RCC 7860 (cell line): ENCODE measurements at regions not wholly inside any gene's neighbourhood (a gene's known extent, or its start where the extent isn't known, plus 50 kb on each side); places are given as distances from the start of the nearest gene placed in this dataset.
"Not testable (repeated sequence)": the region's sequence is repeated elsewhere in the genome, so short reads cannot be mapped to it uniquely, and the experiment has no call there.

ENCODE experiments used
- DNase-seq: peaks from one replicate; pipeline ENCODE4 v3.0.0-alpha.2; 2015; ENCODE audit warnings: low spot score
- FAIRE-seq: peaks from 2 replicates; lab custom pipeline; 2012; peaks lifted over from hg19 to GRCh38; lab: Jason Lieb, UNC

DNA sequence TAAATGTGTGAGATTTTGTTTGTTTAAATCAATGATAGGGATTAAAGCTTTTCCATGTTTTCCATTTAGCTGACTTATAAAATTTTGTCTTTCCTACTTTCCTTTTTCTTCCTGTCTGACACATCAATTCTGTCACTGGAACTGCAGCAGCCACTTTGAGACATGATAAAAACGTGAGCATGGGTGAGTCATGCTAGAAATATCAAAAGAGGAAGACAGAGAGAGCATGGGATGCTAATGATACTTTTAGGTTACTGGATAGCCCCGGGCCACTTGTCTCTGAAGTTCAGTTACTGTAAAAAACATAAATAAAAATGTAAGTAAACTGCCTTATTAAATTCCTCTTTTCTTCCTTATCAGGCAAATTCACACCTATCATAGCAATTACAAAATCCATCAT, 1332.0 kb upstream of the PCDH20 start:
- peak; percentile 51 for FAIRE-seq

DNA sequence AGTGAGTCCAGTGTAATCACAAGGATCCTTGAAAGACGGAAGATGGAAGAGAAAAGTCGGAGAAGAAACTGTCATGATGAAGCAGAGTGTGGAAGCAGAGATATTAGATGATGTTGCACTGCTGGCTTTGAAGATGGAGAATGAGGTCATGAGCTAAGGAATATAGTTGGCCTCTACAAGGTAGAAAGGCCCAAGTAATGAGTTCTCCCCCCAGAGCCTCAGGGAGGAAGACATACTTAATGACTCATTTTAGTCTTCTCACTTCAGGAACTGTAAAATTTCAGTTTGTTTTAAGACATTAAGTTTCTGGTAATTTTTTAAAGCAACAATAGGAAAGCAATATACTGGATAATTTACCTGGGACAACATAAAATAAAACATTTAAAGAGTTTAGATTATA, 1331.5 kb upstream of the PCDH20 start:
- DNase-seq (peak; percentile 13), FAIRE-seq (no peak)

More for the DNA sequence above, 1332.0 kb upstream of the PCDH20 start:
- DNase-seq = peak; percentile 63

DNA sequence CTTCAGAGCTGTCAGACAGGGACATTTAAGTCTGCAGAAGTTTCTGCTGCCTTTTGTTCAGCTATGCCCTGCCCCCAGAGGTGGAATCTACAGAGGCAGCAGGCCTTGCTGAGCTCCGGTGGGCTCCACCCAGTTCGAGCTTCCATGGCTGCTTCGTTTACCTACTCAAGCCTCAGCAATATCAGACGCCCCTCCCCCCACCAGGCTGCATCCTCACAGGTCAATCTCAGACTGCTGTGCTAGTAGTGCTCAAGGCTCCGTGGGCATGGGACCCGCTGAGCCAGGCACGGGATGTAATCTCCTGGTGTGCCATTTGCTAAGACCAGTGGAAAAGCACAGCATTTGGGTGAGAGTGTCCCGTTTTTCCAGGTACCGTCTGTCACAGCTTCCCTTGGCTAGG, 1314.1 kb upstream of the PCDH20 start:
- not testable (repeated sequence) for DNase-seq, FAIRE-seq

DNA sequence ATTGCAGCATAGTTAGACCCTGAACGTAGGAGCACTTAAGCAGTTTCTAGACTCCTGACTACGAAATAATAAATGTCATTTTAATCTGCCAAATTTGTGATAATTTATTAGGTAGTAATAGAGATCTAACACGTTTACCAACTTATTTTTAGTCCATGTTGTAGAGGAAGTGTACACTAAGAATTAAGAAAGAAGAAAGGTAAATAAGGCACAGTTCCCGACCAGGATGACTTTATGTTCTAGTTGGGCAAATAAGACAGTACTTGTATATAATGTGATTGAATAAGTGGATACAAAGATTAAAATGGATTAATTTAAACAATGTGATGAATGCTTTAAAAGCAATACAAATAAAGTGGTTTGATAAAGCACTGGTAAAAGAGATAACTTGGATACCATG, 1306.2 kb upstream of the PCDH20 start:
- FAIRE-seq (no peak), DNase-seq (no peak)

DNA sequence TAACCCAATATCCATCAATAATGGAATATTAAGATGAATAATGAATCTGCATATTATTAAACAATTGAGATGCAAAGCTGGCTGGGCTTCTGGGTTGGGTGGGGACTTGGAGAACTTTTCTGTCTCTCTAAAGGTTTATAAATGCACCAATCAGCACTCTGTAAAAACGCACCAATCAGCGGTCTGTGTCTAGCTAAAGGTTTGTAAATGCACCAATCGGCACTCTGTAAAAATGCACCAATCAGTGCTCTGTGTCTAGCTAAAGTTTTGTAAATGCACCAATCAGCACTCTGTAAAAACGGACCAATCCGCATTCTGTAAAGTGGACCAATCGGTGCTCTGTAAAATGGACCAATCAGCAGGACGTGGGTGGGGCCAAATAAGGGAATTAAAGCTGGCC, 1296.3 kb upstream of the PCDH20 start:
- FAIRE-seq, DNase-seq: not testable (repeated sequence)

DNA sequence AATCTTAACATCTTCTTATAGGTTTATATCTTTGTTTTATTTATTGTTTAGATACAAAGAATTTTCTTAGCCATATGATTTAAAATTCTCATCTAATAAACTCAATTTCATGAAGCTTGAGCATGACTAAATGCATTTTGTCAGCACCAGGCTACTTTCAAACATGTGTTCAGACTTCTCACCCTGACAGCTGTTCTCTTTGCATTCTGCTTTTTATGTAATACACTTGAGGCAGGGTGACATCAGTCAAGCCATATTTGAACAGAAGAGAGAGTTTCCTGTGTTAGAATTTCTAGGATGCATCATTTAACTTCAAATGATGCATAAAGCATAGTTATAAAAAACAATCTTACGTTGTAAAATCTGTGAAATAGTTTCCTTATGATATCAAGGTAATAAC, 1295.1 kb upstream of the PCDH20 start:
- FAIRE-seq (no peak), DNase-seq (no peak)

DNA sequence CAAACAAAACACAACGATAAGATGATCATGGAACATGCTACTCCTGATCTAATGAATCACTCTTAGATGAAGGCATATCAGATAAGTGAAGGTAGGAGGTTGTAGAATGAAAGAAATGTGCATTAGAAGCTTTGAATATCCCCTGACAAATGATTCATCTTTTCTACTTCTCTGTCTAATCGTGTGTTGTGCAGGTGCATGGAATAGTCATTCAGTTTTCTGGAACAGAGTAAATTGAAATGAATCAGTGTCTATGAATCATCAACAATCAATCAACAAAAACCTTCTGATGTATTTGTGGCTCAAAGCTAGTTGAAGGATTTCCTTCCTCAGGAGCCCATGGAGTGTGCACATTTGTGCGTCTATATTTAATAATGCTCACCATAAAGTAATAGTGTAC, 1290.4 kb upstream of the PCDH20 start:
- FAIRE-seq (no peak), DNase-seq (no peak)

DNA sequence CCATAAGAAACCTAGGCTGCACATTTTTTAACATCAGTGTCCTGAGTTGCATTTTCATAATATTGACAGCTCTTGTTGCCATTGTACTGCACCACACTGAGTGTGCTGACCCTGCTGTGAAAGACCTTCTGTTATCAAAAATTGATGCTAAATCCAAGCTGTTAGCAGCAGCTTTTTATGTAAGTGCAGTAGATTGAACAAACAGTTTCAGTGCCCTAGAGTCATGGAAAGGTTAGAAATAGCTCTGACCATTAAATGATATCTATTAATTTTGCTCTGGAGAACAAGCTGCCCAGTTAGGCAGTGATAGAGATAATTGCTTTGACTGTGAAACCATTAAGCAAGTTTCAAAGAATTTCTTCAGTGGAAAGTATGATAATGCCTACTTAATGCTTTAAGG, 1289.2 kb upstream of the PCDH20 start:
- no peak for DNase-seq
- no peak for FAIRE-seq

DNA sequence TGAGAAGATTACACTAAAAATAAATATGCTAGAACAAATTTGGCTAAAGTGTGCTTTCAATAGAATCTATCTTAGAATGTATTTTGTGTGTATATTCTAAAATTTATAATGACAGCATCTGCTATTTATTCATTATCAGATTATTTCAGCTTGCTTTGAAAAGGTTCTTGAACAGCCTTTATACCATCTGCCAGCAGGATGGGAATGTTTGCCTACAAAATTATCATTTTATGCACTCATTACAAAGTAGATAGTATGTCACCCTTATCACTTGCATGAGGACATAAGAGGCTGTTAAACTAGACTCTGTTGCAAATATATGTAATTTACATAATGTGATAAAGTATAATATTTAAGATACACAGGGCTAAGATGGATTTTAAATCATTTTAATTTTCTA, 1286.9 kb upstream of the PCDH20 start:
- FAIRE-seq = no peak
- no peak for DNase-seq

DNA sequence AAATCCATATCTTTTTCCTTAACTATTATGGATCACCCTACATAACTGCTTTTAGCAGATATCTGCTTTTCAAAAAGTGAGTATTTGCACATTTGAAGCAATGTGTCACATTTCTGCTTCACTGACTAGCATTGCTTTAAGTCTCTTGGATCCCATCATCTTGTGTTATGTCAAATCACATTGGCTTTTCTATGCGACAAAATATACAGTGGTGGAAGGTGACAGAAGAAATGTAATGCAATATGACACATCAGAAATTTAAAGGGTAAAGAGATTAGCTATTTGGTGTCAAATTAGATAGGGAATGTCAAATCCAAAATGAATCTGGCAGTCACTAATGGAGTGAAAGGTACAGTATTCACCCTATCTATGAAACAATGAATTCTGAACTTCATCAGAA, 1282.1 kb upstream of the PCDH20 start:
- DNase-seq = no peak

DNA sequence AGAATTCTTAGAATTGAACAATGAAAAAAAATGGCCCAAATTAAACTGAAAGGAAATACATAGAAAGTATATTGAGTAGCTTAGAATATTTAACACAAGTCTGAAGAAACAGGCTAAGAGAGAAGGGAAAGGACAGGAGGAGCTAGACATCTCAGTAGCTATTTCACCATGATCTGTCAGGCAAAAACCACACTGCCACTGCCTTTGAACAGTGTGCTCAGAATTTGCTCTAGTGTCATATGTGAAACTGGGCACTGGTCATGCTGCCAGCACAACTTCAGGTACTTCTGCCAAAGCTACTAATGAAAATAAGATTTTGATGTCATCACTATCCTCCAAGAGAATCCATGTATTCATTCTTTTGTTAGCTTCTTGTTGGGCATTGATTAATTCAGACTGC, 1280.8 kb upstream of the PCDH20 start:
- no peak for DNase-seq
- FAIRE-seq = no peak

More for the DNA sequence above, 1282.1 kb upstream of the PCDH20 start:
- FAIRE-seq = no peak

DNA sequence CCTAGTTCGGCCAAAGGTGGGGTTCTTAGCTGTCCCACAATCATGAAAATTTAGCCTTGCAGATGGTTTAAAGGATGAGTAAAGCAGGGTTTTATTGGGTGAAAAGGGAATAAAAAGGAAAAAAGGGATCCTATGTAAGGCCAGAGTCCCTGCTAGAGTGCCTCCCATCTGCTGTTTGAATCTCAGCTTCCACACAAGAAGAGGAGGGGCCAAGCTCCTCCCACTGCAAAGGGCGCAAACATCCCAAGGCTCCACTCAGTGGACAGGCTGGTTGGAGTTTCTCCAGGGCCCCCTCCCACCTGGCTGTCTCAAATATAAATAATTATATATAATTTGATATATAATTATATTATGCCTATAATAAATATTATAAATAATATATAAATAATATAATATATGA, 1272.1 kb upstream of the PCDH20 start:
- FAIRE-seq = no peak

DNA sequence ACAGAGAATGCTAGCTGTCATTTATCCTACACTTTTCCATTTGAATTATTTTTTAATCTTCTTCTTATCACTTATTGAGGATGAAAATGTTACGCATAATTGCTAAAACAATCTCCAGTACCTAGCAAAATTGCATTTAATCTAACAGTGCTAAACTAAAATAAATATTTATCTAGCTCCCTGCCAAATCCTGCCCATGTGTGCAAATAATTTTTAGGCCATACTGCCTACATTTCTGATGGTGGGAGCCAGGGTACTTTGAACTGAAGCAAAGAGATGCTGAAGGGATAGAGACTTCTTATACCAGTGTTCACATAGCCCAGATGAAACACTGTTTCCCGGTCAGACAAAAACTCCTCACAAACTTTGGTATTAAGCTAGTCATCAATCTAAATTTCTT, 1268.7 kb upstream of the PCDH20 start:
- no peak for FAIRE-seq
- no peak for DNase-seq

More for the DNA sequence above, 1272.1 kb upstream of the PCDH20 start:
- DNase-seq = no peak

DNA sequence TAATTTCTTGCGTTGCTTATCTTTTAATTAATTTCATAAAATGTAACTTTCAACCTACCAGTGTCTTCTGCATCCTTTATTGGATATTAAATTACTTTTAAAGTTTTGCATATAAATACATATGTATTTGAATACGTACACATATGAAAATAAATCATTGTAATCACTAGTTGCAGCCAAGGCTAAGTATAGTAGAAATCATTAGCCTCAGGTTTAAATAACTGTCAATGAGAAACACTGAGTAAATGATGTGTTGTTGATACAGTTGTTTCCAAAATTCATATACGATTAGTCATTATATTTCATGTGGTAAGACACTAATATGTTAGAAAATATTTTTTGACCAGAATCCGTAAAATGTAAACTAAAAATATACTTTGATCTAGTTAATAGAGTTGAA, 1267.1 kb upstream of the PCDH20 start:
- FAIRE-seq = no peak

DNA sequence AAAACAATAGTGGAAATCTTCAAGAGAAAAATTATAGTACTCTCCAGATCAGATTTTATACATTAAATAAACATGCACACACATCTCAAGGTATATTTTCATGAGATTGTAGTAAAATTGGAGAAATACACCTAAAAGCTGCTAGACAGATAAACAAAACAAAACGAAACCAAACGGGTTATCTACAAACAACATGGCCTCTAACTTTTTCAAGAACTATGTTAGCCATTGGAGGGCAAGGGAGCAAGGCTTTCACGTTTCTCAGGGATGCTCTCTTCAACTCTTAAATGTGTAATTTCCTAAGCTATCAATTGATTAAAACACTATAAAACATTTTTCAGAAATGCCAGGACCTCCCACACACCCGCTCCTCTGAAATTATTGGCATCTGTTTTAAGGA, 1262.4 kb upstream of the PCDH20 start:
- DNase-seq (no peak), FAIRE-seq (no peak)

More for the DNA sequence above, 1267.1 kb upstream of the PCDH20 start:
- no peak for DNase-seq

DNA sequence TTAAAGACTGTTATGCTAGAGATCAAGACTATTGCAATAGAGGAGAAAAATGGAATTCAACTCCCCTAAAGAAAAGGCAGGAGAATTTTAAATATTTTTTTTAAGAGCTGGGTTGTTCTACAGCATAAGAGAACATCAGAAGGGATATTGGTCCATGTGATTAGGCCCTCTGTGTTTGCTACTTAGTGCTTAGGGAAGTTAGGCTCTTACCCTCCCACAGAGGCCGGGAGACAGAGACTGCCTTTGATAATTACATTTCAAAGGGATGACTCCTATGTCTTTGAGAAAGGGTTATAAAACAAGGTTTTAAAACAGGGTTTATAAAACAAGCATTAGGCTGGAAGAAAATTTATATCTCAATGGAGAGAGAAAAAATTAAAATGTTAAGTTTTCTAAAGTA, 1248.1 kb upstream of the PCDH20 start:
- FAIRE-seq = no peak
- no peak for DNase-seq

DNA sequence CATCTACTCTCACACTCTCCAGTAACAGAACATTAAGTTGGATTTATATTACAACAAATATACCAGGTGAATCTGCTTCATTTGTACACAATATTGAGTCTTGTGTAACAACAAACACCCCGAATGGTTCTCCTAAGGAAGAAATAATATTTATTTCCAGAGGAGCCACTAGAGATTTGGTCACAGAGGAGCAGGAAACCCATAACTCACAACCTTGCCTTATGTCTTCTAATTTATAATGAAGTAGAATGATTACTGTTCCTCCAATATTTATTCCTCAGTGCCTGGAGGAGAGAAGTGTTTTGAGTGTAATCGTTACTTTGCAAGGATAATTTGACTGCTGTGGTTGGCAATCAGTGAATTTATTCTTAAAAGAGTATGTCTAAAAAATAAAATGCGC, 1243.7 kb upstream of the PCDH20 start:
- DNase-seq = no peak
- FAIRE-seq = no peak

DNA sequence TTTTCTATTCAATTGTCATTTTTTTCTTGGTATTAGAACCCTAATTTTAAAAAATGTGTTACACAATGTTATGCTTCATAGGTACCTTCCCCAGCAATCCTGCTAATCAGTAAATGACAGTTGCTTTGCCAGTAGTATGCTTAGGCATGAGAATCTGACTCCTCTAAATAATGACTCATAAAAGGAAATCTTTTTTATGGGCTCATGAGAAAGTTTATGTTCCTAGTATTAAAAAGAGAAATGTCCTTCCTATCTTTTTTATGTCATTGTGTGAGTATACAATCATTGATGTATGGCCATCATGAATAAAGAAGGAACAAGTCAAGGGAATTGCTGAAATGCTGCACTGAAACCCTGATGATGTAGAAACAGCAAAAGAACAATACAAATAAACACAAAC, 1237.7 kb upstream of the PCDH20 start:
- DNase-seq (no peak), FAIRE-seq (no peak)

DNA sequence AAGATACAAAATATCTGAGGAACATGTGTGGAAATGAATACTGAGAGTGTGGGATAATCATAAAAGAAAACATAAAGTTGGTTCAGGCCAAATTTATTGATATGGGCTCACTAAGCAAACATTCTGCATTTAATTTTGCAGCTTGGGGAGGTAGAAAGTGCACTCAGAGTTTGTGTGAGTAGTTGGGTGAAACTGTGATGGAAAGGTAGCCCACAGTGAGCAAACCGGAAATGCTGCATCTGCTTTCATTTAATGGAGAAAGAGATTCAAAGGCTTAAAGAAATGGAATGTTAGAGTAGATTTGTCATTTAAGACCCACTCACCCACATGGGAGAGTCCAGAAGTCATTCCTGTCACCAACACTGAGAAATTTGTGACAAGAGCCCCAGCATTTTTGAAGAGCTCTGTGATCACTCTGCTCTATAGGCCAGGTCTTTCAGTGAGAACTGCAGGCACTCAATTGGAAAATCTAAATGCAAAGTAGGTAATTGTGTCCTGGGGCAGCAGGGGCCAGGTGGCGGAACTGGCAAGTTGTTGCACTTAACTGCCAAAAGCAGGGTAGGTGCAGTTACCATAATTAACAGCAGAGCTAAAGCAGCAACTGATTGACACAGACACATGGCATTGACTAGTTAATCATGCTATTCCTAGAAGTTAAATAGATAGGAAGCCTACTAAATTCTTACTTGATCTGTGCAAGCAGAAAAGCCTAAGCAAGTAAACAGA, 1228.3 kb upstream of the PCDH20 start:
- no peak for FAIRE-seq
- DNase-seq = no peak

DNA sequence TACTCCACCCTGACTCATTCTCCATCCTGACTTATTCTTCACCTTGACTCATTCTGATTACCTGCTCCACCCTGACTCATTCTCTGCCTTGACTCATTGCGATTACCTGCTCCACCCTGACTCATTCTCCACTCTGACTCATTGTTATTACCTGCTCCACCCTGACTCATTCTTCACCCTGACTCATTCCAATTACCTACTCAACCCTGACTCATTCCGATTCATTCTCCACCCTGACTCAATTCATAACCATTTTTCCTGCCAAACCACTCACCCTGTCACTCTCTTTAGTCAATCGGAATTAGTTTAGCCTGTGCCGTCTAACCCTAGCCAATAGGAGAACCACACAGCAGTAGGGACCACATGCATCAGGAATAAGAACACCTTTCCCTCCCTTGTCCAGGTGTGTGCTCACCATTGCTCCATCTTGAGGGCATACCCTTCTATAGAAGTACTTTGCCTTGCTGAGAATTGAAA, 1227.4 kb upstream of the PCDH20 start:
- FAIRE-seq = peak; percentile 93
- peak; percentile 93 for DNase-seq

DNA sequence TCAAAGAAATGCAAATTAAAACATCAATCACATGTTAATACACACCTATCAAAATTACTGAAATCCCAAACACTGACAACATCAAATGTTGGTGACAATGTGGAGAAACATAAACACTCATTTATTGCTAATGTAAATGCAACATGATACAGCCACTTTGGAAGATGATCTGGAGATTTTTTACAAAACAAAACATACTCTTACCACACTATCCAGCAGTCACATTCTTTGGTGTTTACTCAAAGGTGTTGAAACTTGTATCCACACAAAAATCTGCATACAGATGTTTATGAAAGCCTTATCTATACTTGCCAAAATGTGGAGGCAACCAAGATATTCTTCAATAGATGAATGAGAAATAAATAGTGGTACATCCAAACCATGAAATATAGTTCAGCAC, 1219.5 kb upstream of the PCDH20 start:
- FAIRE-seq (no peak), DNase-seq (no peak)

DNA sequence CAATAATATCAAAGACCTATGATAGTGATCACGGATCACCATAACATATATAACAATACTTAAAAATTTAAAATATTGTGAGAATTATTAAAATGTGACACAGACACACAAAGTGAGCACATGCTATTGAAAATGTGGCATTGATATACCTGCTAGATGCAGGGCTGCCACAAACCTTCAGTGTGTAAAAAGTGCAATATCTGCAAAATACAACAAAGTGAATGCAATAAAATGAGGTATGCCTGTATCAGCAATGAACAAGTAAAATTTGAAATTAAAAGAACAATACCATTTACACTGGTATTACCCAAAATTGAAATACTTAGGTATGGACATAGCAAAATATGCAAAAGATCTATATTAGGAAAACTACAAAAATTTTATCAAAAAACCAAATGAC, 1217.8 kb upstream of the PCDH20 start:
- DNase-seq = no peak
- FAIRE-seq = no peak

DNA sequence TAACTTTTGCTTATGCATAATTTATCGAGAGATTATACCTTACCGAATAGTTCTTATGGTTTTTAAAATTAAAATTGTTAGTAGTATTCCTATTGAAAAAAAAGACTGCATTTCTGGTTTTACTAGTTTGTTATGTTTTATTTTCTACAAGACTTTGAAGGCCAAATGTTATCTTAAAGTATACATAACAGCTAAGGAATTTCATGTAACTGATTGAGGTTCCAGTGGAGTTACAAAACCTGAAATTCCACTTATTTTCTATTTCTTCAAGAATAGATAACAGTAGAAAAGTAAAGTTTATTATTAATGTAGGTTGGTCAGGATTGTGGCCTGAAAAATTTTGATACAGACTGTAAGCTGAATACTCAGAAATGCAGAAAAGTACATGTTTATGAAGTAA, 1216.0 kb upstream of the PCDH20 start:
- FAIRE-seq = no peak

More for the DNA sequence above, 1216.0 kb upstream of the PCDH20 start:
- no peak for DNase-seq
